Stimulated activated CD8-positive, alpha-beta memory T cell treated with anti-CD3 and anti-CD28 coated beads, Interleukin-15, amount 100 ng/mL, for 1 hour (primary cell): ENCODE measurements at regions not wholly inside any gene's neighbourhood (a gene's known extent, or its start where the extent isn't known, plus 50 kb on each side); places are given as distances from the start of the nearest gene placed in this dataset.

Experiments used
- DNase-seq: peaks from one replicate; pipeline ENCODE4 v3.0.0-alpha.2; 2020; ENCODE audit warnings: low read depth

DNA sequence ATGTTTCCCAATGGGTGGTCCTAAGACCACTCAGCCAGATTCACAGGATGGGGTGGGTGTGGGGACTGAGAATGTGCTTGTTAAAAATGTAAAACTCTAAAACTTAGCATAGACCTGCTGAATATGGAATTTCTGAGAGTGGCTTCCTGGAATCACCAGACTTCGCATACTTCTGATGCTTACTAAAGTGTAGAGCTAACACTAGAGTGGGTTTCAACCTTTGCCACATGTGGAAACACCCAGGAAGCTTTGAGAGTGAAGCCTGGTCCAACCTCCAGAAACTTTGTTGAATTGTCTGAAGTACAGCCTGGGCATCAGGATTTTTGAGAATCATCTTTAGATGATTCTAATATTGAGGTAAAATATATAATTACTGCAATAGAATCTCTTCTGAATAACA is 167.8 kb upstream of the EDNRA start:
- no peak for DNase-seq

DNA sequence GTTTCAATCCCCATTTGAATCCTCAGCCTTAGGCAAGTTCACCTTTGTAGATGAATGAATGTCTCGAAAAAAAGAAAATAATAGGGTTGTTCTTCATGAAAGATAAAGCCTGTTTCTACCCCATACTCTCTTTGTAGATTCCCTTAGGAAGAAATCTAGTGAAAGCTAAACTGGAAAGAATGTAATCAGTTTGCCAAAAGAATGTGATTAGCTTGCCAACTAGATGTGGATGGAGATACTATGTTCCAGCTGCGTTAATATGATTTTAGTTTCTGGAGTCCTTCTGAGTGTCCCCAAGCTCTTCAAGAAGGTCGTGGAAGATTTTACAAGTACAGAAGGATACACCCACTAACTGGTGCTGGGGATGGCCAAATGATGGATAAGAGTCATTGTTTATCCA is 162.3 kb upstream of the EDNRA start:
- no peak for DNase-seq

DNA sequence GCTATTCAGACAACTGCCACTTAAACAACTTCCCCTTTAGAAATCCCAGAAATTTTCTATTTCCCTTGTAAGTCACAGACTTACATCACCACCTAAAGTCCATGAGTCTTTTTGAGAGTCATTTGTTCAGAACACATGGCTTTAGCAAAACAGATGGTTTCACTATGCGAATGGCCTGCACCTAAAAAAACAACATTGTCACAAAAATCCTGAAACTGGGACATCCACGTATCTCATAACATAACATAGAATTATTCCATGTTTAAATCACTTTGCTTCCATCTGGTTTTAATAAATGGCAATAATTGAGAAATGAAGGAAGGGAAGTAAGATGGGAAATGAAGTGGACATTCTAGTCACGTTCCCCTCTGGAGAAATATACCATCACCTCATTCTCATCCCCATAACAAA is 155.3 kb upstream of the EDNRA start:
- DNase-seq: no peak

DNA sequence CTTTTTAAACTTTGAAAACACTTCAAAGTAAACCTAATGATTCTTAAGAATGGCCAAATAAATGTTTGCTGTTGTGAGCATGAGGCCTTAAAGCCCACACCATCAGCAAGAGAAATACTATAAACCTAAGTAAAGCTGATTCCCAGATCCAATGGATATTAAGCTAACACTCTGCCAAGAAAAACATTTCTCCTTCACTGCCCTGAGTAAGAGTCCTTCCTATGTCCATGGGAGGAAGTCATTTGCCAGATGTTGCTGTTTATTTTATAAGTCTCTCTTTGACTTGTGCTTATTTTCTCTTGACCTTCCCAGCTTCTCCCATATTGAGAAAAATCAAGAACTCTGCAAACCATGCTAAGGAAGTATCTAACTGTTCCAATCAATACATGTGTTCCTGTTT is 154.3 kb upstream of the EDNRA start:
- DNase-seq: no peak

DNA sequence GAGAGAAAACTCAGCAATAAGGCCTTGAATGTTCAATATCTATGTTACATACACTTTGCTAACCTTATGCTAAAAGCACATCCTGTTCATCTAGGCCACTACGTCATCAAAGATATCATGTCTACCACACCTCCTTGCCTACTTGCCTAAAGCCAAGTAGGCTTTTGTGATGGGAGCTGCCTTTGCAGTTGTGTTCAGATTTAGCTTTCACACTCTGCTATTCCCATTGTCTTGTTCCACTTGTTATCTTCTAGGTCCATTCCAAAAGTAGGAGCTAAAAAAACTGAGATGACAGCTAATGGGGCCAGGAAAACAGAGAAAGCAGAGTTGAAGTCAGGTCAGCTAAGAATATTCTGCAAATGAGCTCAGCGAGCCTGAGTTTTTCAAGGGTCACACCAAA is 153.6 kb upstream of the EDNRA start:
- DNase-seq: no peak

DNA sequence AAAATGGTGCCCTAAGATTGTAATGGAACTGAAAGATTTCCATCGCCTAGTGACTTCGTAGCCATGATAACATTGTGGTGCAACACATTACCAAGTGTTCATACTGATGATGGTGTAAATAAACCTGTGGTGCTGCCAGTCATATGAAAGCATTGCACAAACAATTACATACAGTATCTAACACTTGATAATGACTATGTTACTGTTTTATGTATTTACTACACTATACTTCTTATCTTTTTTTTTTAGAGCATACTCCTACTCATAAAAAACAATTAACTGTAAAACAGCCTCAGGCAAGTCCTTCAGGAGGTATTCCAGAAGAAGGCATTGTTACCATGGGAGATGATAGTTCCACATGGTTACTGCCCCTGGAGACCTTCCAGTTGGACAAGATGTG is 152.7 kb upstream of the EDNRA start:
- DNase-seq: no peak

DNA sequence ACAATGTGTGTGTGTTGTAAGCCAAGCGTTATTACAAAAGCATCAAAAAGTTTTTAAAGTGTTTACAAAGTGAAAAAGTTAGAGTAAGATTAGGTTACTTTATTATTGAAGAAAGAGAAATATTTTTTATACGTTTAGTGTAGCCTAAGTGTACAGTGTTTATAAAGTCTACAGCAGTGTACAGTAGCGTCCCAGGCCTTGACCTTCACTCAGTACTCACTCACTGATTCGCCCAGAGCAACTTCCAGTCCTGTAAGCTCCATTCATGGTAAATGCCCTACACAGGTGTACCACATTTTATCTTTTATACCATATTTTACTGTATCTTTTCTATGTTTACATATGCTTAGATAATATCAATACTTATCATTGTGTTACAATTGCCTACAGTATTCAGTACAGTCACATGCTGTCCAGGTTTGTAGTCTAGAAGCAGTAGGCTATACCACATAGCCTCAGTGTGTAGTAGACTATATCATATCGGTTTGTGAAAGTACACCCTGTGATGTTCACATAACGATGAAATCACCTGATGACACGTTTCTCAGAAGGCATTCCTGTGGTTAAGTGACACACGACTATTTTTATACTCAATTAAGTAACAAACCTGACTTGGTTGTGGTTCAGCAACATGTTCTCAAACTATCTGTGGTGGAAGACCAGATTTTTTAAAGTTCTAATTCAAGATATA is 152.0 kb upstream of the EDNRA start:
- no peak for DNase-seq

DNA sequence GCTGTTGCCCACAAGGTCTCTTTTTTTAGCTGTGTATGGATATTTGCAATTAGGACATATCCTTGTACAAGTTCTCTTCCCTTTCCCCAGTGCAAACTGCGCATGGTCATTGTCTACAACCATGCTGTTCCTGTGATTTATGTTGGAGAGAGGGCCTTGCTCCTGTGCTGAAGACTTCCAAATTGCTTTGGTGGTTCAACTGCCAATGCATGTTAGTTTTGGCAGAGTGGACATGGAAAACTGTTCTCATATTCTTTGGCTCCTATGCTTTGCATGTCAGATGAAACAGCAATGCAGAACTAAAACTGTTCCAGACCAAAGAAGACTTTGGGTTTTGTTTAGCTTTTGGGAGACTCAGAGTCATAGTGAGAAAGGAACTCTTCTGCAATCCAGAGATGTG is 148.8 kb upstream of the EDNRA start:
- DNase-seq: no peak

DNA sequence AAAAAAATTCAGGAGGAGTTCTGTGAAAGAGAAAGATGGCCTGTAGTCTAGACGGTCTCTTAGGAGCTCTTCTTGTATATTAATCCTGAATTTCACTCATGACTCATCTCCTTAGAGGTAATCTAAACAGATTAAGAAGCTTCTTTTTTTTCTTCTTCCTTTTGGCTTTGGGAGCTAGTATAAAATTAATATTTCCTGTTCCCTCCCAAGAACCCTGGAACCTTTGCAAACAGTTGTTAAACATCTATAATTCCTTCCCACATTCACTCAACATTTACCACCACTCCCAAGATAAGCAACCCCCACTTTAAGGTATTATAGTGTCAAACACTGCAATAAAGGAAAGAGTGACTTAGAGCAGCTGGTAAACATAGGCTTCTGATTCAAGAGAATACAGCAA is 146.4 kb upstream of the EDNRA start:
- no peak for DNase-seq

DNA sequence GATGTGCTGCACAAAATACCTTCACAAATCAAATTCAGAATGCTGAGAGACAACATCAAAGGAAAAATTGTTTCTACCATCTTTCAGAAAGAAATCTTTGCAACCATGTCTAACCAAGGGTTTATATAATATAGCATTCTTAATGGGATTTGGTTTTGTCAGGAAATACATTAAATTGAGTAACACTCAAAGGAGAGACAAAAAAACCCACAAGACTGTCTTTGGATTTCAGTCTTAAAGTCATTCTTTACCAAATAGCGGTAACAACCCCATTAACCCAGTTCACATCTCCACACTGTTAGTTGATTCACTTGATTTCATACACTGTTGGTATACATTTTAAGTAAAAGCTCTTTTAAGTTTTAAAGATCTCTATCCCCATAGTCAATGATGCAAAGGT is 145.7 kb upstream of the EDNRA start:
- no peak for DNase-seq

DNA sequence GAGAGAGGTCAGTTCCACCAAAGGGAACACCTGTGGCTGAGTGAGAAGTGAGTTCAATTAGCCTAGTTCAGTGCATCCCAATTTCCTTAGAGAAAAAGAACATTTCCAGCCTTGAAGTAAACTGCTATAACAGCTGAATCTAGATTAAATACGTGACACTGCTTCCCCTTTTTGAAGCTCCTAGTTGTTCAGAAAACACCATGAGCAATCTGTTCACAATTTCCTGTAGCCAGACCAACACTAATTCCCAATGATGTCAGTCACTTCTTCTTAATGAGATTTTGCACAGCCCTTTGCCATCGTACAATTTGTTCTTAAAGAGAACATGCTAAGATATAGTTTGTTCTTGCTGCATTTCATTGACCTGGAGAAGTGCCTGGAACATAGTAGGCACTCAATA is 144.6 kb upstream of the EDNRA start:
- no peak for DNase-seq

DNA sequence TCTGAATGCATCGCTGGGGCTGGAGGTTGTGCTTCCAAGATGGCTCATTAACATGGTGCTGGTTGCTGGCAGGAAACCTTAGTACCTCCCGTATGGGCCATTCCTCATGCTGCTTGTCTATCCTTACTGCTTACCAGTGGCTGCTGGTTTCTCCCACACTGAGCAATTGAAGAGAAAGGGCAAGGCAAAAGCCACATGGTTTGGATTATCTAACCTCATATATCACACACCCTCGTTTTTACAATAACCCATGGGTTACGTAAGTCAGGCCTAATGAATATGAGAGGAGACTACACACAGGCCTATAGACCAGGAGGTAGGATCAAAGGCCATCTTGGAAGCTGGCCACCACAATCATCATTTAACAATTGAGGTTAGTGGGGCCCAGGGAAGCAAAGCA is 141.8 kb upstream of the EDNRA start:
- no peak for DNase-seq

DNA sequence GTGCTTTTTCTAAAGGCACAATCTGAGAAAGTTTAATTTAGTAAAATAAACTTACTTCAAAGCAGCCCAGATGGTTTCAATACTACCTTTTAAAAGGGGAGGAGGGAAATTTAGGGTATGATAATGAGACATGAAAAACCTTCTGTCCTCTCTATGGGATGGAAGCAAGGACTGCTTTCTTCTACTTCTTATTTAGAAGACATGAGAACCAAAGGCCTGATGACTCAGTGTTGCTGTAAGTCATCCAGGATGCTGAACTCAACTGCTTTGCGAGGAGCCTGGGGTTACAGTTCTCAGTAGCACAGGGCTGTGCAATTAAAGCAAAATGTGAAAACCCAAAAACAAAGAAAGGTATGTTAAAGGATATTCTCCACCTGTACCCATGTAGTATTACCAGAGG is 140.8 kb upstream of the EDNRA start:
- DNase-seq: no peak

DNA sequence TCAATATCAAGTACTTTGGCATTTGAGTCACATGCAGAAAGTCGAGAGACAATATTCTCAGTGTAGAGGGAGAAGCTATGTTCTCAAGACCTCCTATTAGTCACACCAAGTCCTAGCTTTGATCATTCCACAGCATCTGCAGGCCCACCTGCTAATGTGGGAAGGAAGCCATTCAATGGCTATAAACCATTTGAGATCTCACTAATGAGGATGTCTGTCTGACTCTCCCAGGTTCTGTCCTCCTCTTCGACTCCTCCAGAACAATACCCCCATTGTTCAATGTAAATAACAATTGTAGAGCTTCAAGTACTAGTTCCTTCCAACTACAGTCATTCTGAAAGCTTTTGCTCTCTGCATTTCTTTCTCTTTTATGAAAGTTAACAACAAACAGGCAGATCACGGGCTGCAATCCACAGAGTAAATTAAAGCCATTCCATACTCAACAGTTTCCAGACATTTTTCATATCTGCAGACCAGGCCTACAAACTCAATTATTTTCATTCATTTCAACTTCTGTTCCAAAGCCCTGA is 140.2 kb upstream of the EDNRA start:
- no peak for DNase-seq

DNA sequence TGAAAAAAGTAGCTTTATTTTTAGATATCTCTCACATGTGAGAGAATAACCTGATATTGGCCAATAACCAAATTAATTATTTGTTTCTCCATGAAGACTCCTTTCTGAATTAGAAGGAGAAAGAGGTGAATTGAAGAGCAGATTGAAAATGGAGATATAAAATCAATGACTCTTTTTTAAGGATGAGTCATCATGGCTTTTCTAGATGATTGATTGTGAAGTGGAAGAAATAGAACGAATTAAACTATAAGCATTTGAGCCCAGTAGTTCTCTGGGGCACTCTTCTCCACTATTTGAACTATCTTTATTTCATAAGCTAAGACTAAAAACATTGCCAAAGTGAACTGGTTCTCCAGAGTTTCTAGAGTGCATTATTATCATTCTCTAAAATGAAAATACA is 137.2 kb upstream of the EDNRA start:
- DNase-seq: no peak

DNA sequence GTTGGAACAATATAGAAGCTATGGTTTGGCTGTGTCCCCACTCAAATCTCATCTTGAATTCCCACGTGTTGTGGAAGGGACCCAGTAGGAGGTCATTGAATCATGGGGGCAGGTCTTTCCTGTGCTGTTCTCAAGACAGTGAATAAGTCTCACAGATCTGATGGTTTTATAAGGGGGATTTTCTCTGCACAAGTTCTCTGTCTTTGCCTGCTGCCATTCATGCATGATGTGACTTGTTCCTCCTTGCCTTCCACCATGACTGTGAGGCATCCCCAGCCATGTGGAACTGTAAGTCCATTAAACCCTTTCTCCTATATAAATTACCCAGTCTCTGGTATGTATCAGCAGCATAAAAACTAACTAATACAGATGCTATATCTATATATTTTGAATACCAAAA is 135.2 kb upstream of the EDNRA start:
- no peak for DNase-seq

DNA sequence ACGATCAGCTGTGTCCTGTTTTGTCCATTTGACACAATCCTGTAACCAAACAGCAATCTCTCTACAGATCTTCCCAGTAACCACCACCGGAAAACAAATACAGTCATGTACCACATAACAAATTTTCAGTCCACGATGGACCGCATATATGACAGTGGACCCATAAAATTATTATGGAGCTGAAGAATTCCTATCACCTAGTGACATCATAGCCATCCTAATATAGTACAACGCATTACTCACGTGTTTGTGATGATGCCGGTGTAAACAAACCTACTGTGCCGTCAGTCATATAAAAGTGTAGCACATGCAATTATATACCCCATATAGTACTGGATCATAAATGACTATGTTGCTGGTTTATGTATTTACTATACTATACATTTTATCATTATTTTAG is 133.7 kb upstream of the EDNRA start:
- DNase-seq: no peak

DNA sequence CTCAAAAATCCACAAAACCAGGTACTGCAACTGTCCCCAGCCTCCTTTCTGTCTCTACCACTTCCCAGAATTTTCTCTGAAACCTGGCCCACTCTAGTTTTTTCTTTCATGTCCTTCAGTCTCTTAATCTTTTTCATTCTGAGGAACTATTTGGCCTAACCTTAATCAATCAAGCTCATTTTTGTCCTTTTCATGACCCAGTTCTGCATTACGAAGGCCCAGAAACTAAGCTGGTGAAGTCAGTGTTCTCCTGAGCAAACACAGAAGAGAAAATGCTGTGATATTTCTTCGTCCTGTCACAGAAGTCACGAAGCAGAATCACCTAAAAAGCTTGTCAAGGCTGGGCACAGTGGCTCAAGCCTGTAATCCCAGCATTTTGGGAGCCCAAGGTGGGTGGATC is 131.7 kb upstream of the EDNRA start:
- no peak for DNase-seq

DNA sequence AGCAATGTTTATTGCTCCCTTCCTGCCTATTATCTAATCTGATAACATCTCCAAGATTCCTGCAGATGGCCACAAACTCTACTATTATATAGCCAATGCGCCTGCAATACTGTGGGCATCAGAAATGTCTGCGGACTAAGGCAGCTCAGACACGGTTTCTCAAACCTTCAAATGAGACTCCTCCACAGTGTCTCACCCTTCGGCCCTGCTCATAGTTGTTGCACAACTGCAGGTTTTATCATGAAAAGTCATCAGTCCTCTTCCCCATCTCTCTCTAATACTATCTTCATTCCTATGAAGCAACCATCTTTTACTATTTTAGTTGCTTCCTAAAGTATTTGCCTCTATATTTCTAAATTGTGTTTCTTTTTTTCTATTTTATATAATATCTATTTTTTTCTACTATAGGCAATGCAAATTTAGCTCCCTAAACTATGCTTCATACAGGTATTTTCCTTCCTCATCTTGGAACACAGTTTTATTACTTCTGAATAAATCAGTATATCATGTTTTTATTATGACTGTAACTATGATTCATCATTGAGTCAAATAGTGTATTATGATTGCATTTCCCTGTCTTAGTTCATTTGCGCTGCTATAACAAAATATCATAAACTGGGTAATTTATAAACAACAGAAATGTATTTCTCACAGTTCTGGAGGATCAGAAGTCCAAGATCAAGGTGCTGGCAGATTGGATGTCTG is 129.7 kb upstream of the EDNRA start:
- no peak for DNase-seq

DNA sequence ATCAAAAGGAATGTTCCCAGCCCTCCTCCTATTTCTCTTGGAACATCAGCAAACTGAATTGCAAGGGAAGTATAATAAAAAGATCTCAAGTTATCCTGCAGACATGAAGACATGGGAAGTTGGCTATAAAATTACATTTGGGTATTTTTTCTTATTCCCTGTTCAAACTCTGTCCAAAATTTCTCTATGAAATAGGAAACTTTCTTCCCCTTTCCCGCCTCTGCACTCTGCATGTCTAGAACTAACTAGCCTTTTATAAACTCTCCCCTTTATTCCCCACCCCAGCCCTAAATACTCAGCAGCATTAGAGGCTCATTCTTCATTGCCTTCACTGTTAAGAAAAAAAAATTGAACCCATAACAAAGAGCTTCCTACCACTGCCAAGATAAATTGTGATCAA is 126.7 kb upstream of the EDNRA start:
- no peak for DNase-seq

DNA sequence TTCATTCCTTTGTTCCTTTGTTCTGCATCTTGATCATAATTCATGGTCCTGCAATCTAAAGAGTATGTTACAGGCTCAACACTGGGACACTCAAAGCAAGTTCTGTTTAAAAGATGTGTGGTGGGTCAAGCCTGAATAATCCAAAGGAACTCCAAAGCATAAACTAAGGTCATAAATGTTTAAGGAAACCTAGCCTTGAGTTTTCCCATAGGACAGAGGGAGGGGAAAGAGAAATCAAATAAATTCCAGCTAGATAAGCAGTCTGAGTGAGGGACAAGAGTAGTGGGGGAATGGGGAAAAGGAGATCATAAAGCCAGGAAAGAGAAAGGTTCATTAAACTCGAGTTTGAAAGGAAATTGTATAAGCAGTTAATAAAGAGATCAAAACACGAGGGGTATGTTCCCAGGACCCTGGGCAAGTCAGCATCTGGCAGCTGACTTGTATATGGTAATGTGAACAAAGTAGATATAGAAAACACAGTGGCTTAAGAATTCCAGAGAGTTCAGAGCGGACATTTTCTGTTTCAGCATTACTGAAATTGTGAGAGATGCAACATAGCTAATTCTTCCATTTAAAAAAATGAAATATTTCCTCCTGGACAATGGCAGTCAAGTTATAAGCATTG is 125.8 kb upstream of the EDNRA start:
- no peak for DNase-seq

DNA sequence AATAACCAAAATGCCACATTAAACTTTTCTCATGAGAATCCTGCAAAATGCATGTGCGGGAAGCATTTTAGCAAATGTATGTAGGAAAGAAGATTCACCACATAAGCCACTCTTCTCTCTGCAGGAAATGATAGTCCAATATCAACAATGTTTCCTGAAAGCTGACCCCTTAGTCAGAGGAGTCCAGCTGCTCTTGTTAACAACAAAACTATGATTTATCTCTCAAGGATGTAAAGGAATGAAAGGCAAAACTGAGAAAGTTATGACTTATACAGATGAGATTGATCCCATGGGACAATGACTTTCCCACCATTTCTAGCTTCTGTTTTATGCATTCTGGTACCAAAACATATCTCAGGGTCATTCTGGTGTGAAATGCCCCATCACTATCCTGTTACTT is 125.0 kb upstream of the EDNRA start:
- no peak for DNase-seq

DNA sequence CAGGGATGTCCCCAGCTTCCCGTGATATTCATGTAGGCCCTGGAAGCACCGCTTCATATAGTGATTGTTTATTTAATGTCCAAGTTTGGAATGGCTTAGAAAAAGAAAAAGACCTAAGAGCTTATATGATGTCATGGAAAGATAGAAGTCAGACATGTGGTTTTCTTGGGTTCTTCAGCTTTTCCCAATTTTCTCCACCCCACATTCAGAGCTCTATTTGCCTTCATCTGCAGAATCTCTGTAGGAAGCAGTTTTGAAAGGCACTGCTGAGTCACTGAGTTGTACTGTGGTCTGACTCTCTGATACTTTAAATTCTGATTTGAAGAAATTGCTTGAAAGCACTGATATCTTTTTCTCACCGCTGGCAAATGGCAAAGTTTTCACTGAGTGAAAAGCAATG is 120.6 kb upstream of the EDNRA start:
- DNase-seq: no peak

DNA sequence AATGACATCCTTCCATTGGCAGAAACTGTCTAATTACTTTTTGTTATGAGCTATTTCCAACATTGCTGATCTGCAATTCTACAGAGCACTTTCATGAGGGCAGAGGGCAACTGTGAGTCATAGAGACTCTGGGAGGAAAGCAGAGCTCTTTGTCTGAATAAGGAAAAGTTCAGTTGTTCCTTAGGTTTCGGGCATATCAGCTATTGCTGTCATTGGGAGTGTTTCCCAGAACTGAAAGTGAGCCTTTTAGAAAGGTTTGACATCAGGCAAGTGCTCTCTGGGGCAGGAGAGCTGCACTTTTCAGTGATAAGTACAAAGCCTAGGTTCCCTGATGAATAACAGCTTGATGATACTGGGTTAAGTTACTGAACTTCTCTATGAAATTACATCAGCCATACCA is 119.2 kb upstream of the EDNRA start:
- DNase-seq: no peak
